ENCODE measurements at regions not wholly inside any gene's neighbourhood (a gene's known extent, or its start where the extent isn't known, plus 50 kb on each side); places are given as distances from the start of the nearest gene placed in this dataset.
"Not testable (repeated sequence)": the region's sequence is repeated elsewhere in the genome, so short reads cannot be mapped to it uniquely, and the experiment has no call there.

GRCh38 chr18:66005831-66006588, 255.2 kb downstream of the CDH7 start:
- POLR2A ChIA-PET: no interaction called here
- TF ChIP-seq, protein P1, sequence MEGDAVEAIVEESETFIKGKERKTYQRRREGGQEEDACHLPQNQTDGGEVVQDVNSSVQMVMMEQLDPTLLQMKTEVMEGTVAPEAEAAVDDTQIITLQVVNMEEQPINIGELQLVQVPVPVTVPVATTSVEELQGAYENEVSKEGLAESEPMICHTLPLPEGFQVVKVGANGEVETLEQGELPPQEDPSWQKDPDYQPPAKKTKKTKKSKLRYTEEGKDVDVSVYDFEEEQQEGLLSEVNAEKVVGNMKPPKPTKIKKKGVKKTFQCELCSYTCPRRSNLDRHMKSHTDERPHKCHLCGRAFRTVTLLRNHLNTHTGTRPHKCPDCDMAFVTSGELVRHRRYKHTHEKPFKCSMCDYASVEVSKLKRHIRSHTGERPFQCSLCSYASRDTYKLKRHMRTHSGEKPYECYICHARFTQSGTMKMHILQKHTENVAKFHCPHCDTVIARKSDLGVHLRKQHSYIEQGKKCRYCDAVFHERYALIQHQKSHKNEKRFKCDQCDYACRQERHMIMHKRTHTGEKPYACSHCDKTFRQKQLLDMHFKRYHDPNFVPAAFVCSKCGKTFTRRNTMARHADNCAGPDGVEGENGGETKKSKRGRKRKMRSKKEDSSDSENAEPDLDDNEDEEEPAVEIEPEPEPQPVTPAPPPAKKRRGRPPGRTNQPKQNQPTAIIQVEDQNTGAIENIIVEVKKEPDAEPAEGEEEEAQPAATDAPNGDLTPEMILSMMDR (IDR thresholded peaks at IDR 0.05; ENCODE audit: low read depth, low read length): no peak
- CTCF ChIA-PET: interaction anchor here (0.6 kb wide), 1 partner anchor 40 kb away, joined by 3 read pairs; no protein-coding TSS in a partner anchor
- Histone ChIP-seq H3K4me3 (ENCODE audit: low read depth, low read length) (no peak overlapping the region), H3K27ac (ENCODE audit: low read depth, low read length) (no peak overlapping the region), H3K27me3 (ENCODE audit: control insufficient read depth, insufficient read depth, low read length) (no peaks in the 10 kb centered on the region), H3K9me3 (ENCODE audit: control insufficient read depth, insufficient read depth, low read length) (peaks cover 27% of the 10 kb centered on the region)
- DNase-seq (ENCODE audit: low read depth, low spot score): no peak

DNA sequence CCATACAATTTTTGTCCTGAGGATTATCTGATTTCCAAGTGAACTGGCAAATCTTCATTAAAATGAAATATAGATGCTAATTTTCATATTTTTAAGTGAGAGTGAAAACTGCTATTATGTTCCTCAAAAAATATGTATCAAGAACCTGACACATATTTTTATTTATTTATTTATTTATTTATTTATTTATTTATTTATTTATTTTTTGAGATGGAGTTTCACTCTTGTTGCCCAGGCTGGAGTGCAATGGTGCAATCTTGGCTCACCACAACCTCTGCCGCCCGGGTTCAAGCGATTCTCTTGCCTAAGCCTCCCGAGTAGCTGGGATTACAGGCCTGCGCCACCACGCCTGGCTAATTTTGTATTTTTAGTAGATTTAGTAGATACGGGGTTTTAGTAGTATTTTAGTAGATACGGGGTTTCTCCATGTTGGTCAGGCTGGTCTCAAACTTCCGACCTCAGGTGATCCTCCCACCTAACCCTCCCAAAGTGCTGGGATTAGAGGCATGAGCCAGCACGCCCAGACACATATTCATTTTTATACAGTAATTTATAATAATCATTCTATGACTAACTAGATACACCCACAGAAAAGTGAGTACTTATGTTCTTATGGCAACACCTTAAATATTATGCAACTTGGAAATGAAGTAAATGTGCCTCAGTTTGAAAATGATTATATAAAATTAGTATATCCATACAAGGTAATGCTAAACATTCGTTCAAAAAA, 248.3 kb downstream of the CDH7 start:
- CTCF ChIA-PET; H3K27ac ChIP-seq (ENCODE audit: low read depth, low read length); H3K4me3 ChIP-seq (ENCODE audit: low read depth, low read length); H3K27me3 ChIP-seq (ENCODE audit: control insufficient read depth, insufficient read depth, low read length); DNase-seq (ENCODE audit: low read depth, low spot score); POLR2A ChIA-PET: not testable (repeated sequence)
- peaks cover 17% of the 10 kb centered on the region; the same call in 1 of the 2 replicates for H3K9me3 ChIP-seq (ENCODE audit: control insufficient read depth, insufficient read depth, low read length)

GRCh38 chr18:65995206-65995605, 244.4 kb downstream of the CDH7 start:
- POLR2A ChIA-PET: no interaction called here
- TF ChIP-seq, protein P1 (IDR thresholded peaks at IDR 0.05; ENCODE audit: low read depth, low read length): no peak
- Histone ChIP-seq H3K4me3 (ENCODE audit: low read depth, low read length) (no peak overlapping the region), H3K27ac (ENCODE audit: low read depth, low read length) (no peak overlapping the region), H3K9me3 (ENCODE audit: control insufficient read depth, insufficient read depth, low read length) (peaks cover 4% of the 10 kb centered on the region; the same call in 1 of the 2 replicates), H3K27me3 (ENCODE audit: control insufficient read depth, insufficient read depth, low read length) (no peaks in the 10 kb centered on the region)
- DNase-seq (ENCODE audit: low read depth, low spot score): no peak
- CTCF ChIA-PET: no interaction called here

DNA sequence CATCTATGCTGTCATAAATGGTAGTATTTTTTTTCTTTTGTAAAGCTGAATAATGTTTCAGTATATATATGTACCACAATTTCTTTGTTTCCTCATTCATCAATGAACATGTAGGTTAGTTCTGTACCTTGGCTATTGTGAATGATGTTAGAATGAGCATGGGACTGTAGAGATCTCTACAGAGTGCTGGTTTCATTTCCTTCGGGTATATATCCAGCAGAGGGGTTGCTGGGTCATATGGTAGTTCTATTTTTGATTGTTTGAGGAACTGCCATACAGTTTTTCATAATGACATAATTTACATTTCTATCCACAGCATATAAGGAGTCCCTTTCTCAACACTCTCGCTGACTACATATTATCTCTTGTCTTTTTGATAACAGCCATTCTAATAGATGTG, 243.5 kb downstream of the CDH7 start:
- ChIA-PET POLR2A (no interaction called here), CTCF (no interaction called here)
- Histone ChIP-seq H3K9me3 (ENCODE audit: control insufficient read depth, insufficient read depth, low read length) (peaks cover 3% of the 10 kb centered on the region; the same call in 1 of the 2 replicates), H3K4me3 (ENCODE audit: low read depth, low read length) (no peak overlapping the region), H3K27me3 (ENCODE audit: control insufficient read depth, insufficient read depth, low read length) (no peaks in the 10 kb centered on the region), H3K27ac (ENCODE audit: low read depth, low read length) (no peak overlapping the region)
- DNase-seq (ENCODE audit: low read depth, low spot score): no peak
- TF ChIP-seq, protein P1 (IDR thresholded peaks at IDR 0.05; ENCODE audit: low read depth, low read length): no peak

DNA sequence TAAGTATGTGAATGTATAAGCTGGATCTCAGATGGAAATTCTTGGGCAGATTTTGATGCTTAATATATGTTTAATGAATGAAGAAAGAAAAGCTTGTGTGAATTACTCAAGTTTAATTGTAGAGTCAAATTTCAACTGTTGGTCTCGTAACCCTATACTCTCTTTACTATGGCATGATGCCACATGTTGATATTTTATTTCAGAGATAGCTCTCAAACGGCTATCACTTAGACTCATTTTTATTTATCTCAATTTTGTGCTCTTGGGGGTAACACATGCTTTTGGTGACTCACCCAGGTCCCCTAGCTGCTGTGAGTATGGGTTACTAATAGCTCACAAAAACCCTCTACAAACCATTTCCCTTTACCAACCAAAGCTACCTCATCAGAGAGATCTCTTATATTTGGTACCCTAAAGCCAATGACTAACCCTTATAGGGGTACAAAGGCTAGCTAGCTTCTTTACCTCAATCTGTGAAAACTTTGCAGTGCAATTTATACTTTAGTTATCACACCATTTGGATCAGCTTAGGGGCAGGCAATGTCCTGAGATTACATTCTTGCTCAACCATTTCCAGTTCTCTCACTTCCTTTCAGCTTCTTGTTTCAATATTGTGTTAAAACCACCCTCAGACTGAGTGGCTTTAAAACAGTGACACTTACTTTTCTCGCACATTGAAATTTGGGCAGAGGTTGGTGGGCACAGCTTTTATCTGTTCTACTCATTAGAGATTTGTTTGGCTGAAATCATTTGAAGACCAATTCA, 240.3 kb downstream of the CDH7 start:
- DNase-seq (ENCODE audit: low read depth, low spot score): no peak
- H3K27ac ChIP-seq (ENCODE audit: low read depth, low read length): no peak overlapping the region
- H3K9me3 ChIP-seq (ENCODE audit: control insufficient read depth, insufficient read depth, low read length): no peaks in the 10 kb centered on the region
- ChIA-PET POLR2A (no interaction called here), CTCF (no interaction called here)
- no peak overlapping the region for H3K4me3 ChIP-seq (ENCODE audit: low read depth, low read length)
- no peaks in the 10 kb centered on the region for H3K27me3 ChIP-seq (ENCODE audit: control insufficient read depth, insufficient read depth, low read length)
- TF ChIP-seq, protein P1 (IDR thresholded peaks at IDR 0.05; ENCODE audit: low read depth, low read length): no peak

Data from AG04450 (cell line).